ENCODE measurements at regions not wholly inside any gene's neighbourhood (a gene's known extent, or its start where the extent isn't known, plus 50 kb on each side); places are given as distances from the start of the nearest gene placed in this dataset.

- Histone ChIP-seq H3K36me3 (no peaks in the 10 kb centered on the region), H3K4me3 (no peak overlapping the region), H3K4me1 (no peaks in the 10 kb centered on the region), H3K9me3 (no peaks in the 10 kb centered on the region), H3K27me3 (no peaks in the 10 kb centered on the region), H3K27ac (no peak overlapping the region)
- TF ChIP-seq EP300 (IDR thresholded peaks at IDR 0.05) = no peak
- TF ChIP-seq POLR2A (IDR thresholded peaks at IDR 0.05) = no peak
- no peak for TF ChIP-seq POLR2AphosphoS5 (IDR thresholded peaks at IDR 0.05)
- TF ChIP-seq CTCF (IDR thresholded peaks at IDR 0.05) = no peak
- 100% methylated on average over 1 of the region's 1 CpG for WGBS
- DNase-seq (ENCODE audit: low spot score in 2 of 2) = no peak
Observed at GRCh38 chr7:156420496-156420895, 220.1 kb upstream of the RNF32 start.

GRCh38 chr7:156419782-156420181, 220.8 kb upstream of the RNF32 start:
- Histone ChIP-seq H3K36me3 (no peaks in the 10 kb centered on the region), H3K9me3 (no peaks in the 10 kb centered on the region), H3K4me1 (no peaks in the 10 kb centered on the region), H3K4me3 (no peak overlapping the region), H3K27ac (no peak overlapping the region), H3K27me3 (no peaks in the 10 kb centered on the region)
- 90% methylated on average over 3 of the region's 3 CpGs for WGBS
- TF ChIP-seq POLR2AphosphoS5 (IDR thresholded peaks at IDR 0.05) (no peak), CTCF (IDR thresholded peaks at IDR 0.05) (no peak), POLR2A (IDR thresholded peaks at IDR 0.05) (no peak), EP300 (IDR thresholded peaks at IDR 0.05) (no peak)
- DNase-seq (ENCODE audit: low spot score in 2 of 2) = no peak

- Histone ChIP-seq H3K4me3 (no peak overlapping the region), H3K36me3 (no peaks in the 10 kb centered on the region), H3K27ac (no peak overlapping the region), H3K4me1 (no peaks in the 10 kb centered on the region), H3K9me3 (no peaks in the 10 kb centered on the region), H3K27me3 (no peaks in the 10 kb centered on the region)
- TF ChIP-seq EP300 (IDR thresholded peaks at IDR 0.05) (no peak), POLR2AphosphoS5 (IDR thresholded peaks at IDR 0.05) (no peak), POLR2A (IDR thresholded peaks at IDR 0.05) (no peak), CTCF (IDR thresholded peaks at IDR 0.05) (no peak)
- 95% methylated on average over 10 of the region's 11 CpGs for WGBS
- no peak for DNase-seq (ENCODE audit: low spot score in 2 of 2)
Observed at GRCh38 chr7:156402255-156402654, 238.3 kb upstream of the RNF32 start.

- Histone ChIP-seq H3K27me3 (no peaks in the 10 kb centered on the region), H3K9me3 (no peaks in the 10 kb centered on the region), H3K27ac (no peak overlapping the region), H3K36me3 (no peaks in the 10 kb centered on the region), H3K4me3 (no peak overlapping the region), H3K4me1 (no peaks in the 10 kb centered on the region)
- 89% methylated on average over 9 of the region's 9 CpGs for WGBS
- no peak for DNase-seq (ENCODE audit: low spot score in 2 of 2)
- TF ChIP-seq POLR2AphosphoS5 (IDR thresholded peaks at IDR 0.05) = no peak
- TF ChIP-seq POLR2A (IDR thresholded peaks at IDR 0.05) = no peak
- no peak for TF ChIP-seq CTCF (IDR thresholded peaks at IDR 0.05)
- no peak for TF ChIP-seq EP300 (IDR thresholded peaks at IDR 0.05)
Observed at GRCh38 chr7:156401617-156402016, 239.0 kb upstream of the RNF32 start.

GRCh38 chr7:156400046-156400445, 240.5 kb upstream of the RNF32 start:
- no peaks in the 10 kb centered on the region for H3K36me3 ChIP-seq
- no peak overlapping the region for H3K4me3 ChIP-seq
- no peaks in the 10 kb centered on the region for H3K27me3 ChIP-seq
- H3K4me1 ChIP-seq = no peaks in the 10 kb centered on the region
- TF ChIP-seq EP300 (IDR thresholded peaks at IDR 0.05) = no peak
- TF ChIP-seq CTCF (IDR thresholded peaks at IDR 0.05) = no peak
- TF ChIP-seq POLR2A (IDR thresholded peaks at IDR 0.05) = no peak
- TF ChIP-seq POLR2AphosphoS5 (IDR thresholded peaks at IDR 0.05) = no peak
- H3K9me3 ChIP-seq = no peaks in the 10 kb centered on the region
- DNase-seq (ENCODE audit: low spot score in 2 of 2) = no peak
- H3K27ac ChIP-seq = no peak overlapping the region
- whole genome bisulfite sequencing = 68% methylated on average over 5 of the region's 5 CpGs

Measured in suprapubic skin (tissue), 4 donors.